Gastrocnemius medialis (tissue), 4 donors: ENCODE measurements at regions not wholly inside any gene's neighbourhood (a gene's known extent, or its start where the extent isn't known, plus 50 kb on each side); places are given as distances from the start of the nearest gene placed in this dataset.

ENCODE experiments used
- CTCF ChIP-seq, 5 experiments: fragments of 450-650 bp in 3 of 5; fragments of 200-600 bp in 2 of 5; sonication (generic) in 2 of 5; IDR thresholded peaks in 4 of 5; conservative IDR thresholded peaks in 1 of 5; 1 replicate in 4 of 5; 2 replicates in 1 of 5; pipeline ENCODE4 v1.5.1; 2016 to 2019; ENCODE audit warnings: antibody characterized with exemption in 5 of 5, mild to moderate bottlenecking in 3 of 5, moderate library complexity in 3 of 5
- POLR2A ChIP-seq, 2 donors: fragments of 450-650 bp; IDR thresholded peaks; one replicate each; pipeline ENCODE4 v1.6.1; 2017; ENCODE audit warnings: antibody characterized with exemption in 2 of 2, mild to moderate bottlenecking in 2 of 2, moderate library complexity in 2 of 2

GRCh38 chr5:82470185-82470994 lies 192.2 kb upstream of the RPS23 start:
- no peak for TF ChIP-seq POLR2A (IDR thresholded peaks at IDR 0.05)
- no peak for TF ChIP-seq CTCF (IDR thresholded peaks at IDR 0.05 in 4 of 5, conservative IDR thresholded peaks at IDR 0.05 in 1 of 5)
